Choroid plexus epithelial cell (primary cell): ENCODE measurements at regions not wholly inside any gene's neighbourhood (a gene's known extent, or its start where the extent isn't known, plus 50 kb on each side); places are given as distances from the start of the nearest gene placed in this dataset.
A peak's percentile ranks its signal among the peaks of the same experiment; 100 is the strongest.

Experiments used
- DNase-seq: peaks from one replicate; pipeline ENCODE4 v3.0.0-alpha.2; 2010; ENCODE audit warnings: low read depth
- H3K4me3 ChIP-seq: 2 replicates; pipeline ENCODE4 v1.5.1; 2011; ENCODE audit warnings: low read depth, mild to moderate bottlenecking, control low read depth, low read length, moderate library complexity
- CTCF ChIP-seq: conservative IDR thresholded peaks from 2 replicates; pipeline ENCODE4 v1.5.1; 2011; ENCODE audit warnings: low read depth, mild to moderate bottlenecking, control low read depth, inconsistent platforms, low read length, moderate library complexity

- TF ChIP-seq CTCF = no peak
- H3K4me3 ChIP-seq = no peak overlapping the region
- DNase-seq = no peak
Observed at GRCh38 chrX:43522582-43522981, 133.5 kb upstream of the MAOA start.

DNA sequence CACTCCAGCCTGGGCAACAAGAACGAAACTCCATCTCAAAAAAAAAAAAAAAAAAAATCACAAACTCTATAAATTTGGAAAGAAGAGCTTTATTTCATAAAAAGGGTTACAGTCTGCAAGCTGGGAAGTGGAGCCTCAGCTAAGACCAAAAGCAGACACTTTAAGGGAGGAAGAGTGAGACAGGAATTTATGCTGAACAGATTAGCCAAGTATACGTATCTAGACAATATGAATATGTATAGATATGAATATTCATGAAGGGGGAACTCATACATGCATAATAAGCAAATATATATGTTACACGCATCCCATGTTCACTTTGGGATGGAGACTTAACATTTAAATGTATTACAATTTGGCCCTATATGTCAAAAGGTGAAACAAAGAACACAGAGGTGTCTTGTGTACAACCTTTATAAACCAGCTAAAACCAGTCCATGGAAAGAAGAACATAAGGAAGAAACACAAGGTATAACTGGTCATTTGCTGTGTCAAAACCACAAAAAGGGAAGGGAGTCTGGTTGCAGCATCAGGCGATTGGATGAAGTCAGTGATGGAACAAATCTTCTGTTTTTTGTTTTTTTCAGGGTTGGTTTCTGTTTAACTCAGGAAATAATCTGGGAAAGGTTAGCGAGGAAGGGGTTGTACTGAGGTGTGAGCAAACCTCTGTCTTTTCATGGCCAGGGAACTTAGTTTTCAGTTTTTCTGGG is 130.0 kb upstream of the MAOA start:
- DNase-seq = no peak
- TF ChIP-seq CTCF = no peak
- H3K4me3 ChIP-seq = no peak overlapping the region

- H3K4me3 ChIP-seq = no peak overlapping the region
- no peak for DNase-seq
- no peak for TF ChIP-seq CTCF
Observed at GRCh38 chrX:43526878-43527277, 129.2 kb upstream of the MAOA start.

DNA sequence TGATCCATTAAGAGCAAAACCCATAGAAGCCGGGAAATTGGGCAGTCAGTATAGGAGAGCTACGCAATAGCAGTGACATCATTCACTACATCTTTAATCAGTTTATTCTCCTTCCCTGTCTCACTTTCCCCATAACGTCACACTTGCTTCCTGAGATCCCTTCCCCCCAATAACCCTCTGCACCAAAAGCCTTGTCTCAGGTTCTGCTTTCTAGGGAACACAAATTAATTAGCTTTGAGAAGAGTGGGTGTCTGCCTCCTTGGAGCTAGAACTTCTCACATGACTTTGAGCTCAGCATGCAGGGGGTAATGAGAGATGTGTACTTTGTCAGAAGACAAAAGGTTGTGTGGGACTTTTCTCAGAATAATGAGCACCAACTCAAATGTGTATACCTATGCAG is 128.3 kb upstream of the MAOA start:
- TF ChIP-seq CTCF = no peak
- DNase-seq = no peak
- no peak overlapping the region for H3K4me3 ChIP-seq

DNA sequence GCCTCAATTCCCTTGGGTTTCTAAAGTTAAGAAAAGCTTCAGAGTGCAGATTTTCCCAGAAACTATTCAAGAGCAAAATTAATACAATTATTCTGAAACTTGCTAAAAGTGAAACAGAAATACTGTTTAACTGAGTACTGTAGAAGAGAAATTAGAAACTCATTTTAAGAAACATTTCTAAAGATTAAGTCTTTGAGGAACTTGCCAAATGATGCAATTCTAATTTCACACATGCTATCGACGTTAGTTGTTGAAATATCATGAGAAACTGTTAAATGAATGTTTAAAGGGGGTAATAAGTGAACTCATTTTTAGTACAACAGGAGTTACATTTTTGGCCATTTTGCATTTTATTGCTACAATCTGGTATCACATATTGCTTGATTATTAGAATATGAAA is 125.3 kb upstream of the MAOA start:
- DNase-seq = no peak
- TF ChIP-seq CTCF = no peak
- no peak overlapping the region for H3K4me3 ChIP-seq

GRCh38 chrX:43540318-43540717 is 115.8 kb upstream of the MAOA start:
- no peak overlapping the region for H3K4me3 ChIP-seq
- TF ChIP-seq CTCF = no peak
- DNase-seq = no peak

GRCh38 chrX:43551590-43551989 is 104.5 kb upstream of the MAOA start:
- TF ChIP-seq CTCF = no peak
- peak overlapping the region; percentile 4 for H3K4me3 ChIP-seq
- peak; percentile 47 for DNase-seq
